ENCODE measurements at regions not wholly inside any gene's neighbourhood (a gene's known extent, or its start where the extent isn't known, plus 50 kb on each side); places are given as distances from the start of the nearest gene placed in this dataset.

DNA sequence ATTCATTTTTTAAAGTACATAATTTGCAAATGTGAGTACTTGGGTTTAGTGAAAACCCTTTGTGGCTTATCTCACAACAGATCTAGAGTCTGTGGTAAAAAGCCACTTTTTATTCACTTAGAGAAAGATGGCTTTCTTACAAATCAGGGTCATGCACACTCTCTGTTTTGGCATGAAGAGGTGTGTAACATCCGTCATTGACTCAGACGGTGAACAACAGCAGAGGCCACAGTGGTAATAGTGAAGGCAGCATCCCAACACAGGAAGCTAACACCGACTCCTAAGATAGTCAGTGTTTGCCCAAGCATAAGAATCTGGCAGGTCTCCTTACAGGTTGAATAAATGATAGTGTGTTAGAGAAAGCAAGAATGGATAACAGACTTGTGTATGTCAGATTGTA, 593.0 kb downstream of the SOX5 start:
- DNase-seq, result no peak
- no peak for ATAC-seq
- no peaks in the 10 kb centered on the region for H3K36me3 Mint-ChIP-seq
- no peak overlapping the region for H3K4me3 ChIP-seq (ENCODE audit: low read length)
- H3K9me3 Mint-ChIP-seq, result peaks cover 8 to 9% of the 10 kb centered on the region in 2 donors
- 72% methylated on average over 3 of the region's 3 CpGs for WGBS (ENCODE audit: insufficient coverage)
- H3K27me3 ChIP-seq (ENCODE audit: control insufficient read depth, insufficient read depth, low read length), result no peaks in the 10 kb centered on the region
- no peaks in the 10 kb centered on the region for H3K4me1 Mint-ChIP-seq
- TF ChIP-seq, protein P1, sequence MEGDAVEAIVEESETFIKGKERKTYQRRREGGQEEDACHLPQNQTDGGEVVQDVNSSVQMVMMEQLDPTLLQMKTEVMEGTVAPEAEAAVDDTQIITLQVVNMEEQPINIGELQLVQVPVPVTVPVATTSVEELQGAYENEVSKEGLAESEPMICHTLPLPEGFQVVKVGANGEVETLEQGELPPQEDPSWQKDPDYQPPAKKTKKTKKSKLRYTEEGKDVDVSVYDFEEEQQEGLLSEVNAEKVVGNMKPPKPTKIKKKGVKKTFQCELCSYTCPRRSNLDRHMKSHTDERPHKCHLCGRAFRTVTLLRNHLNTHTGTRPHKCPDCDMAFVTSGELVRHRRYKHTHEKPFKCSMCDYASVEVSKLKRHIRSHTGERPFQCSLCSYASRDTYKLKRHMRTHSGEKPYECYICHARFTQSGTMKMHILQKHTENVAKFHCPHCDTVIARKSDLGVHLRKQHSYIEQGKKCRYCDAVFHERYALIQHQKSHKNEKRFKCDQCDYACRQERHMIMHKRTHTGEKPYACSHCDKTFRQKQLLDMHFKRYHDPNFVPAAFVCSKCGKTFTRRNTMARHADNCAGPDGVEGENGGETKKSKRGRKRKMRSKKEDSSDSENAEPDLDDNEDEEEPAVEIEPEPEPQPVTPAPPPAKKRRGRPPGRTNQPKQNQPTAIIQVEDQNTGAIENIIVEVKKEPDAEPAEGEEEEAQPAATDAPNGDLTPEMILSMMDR (IDR thresholded peaks at IDR 0.05), result no peak
- no peaks in the 10 kb centered on the region for H3K9me3 ChIP-seq (ENCODE audit: control insufficient read depth, insufficient read depth, low read length)
- H3K4me3 Mint-ChIP-seq, result no peak overlapping the region
- H3K4me1 ChIP-seq (ENCODE audit: control insufficient read depth, insufficient read depth, low read length), result no peaks in the 10 kb centered on the region
- H3K27me3 Mint-ChIP-seq (ENCODE audit: low read depth in 2 of 2), result no peaks in the 10 kb centered on the region
- intact Hi-C loops (cut with micrococcal nuclease), result no loop called here
- H3K27ac Mint-ChIP-seq, result no peak overlapping the region
- H3K27ac ChIP-seq (ENCODE audit: low read length), result no peak overlapping the region
- H3K36me3 ChIP-seq (ENCODE audit: control insufficient read depth, insufficient read depth, low read length), result no peaks in the 10 kb centered on the region

- Histone ChIP-seq H3K36me3 (ENCODE audit: control insufficient read depth, insufficient read depth, low read length) (no peaks in the 10 kb centered on the region), H3K27me3 (ENCODE audit: control insufficient read depth, insufficient read depth, low read length) (no peaks in the 10 kb centered on the region), H3K4me3 (ENCODE audit: low read length) (no peak overlapping the region), H3K4me1 (ENCODE audit: control insufficient read depth, insufficient read depth, low read length) (no peaks in the 10 kb centered on the region), H3K9me3 (ENCODE audit: control insufficient read depth, insufficient read depth, low read length) (no peaks in the 10 kb centered on the region), H3K27ac (ENCODE audit: low read length) (no peak overlapping the region)
- H3K36me3 Mint-ChIP-seq, result no peaks in the 10 kb centered on the region
- H3K4me3 Mint-ChIP-seq, result no peak overlapping the region
- peaks cover 8 to 9% of the 10 kb centered on the region in 2 donors for H3K9me3 Mint-ChIP-seq
- no peaks in the 10 kb centered on the region for H3K4me1 Mint-ChIP-seq
- no peaks in the 10 kb centered on the region for H3K27me3 Mint-ChIP-seq (ENCODE audit: low read depth in 2 of 2)
- 58% methylated on average over 3 of the region's 9 CpGs for WGBS (ENCODE audit: insufficient coverage)
- DNase-seq (no peak), ATAC-seq (no peak)
- no peak overlapping the region for H3K27ac Mint-ChIP-seq
- TF ChIP-seq, protein P1 (IDR thresholded peaks at IDR 0.05), result no peak
- intact Hi-C loops (cut with micrococcal nuclease), result no loop called here
Observed at GRCh38 chr12:23356927-23357708, 592.4 kb downstream of the SOX5 start.

DNA sequence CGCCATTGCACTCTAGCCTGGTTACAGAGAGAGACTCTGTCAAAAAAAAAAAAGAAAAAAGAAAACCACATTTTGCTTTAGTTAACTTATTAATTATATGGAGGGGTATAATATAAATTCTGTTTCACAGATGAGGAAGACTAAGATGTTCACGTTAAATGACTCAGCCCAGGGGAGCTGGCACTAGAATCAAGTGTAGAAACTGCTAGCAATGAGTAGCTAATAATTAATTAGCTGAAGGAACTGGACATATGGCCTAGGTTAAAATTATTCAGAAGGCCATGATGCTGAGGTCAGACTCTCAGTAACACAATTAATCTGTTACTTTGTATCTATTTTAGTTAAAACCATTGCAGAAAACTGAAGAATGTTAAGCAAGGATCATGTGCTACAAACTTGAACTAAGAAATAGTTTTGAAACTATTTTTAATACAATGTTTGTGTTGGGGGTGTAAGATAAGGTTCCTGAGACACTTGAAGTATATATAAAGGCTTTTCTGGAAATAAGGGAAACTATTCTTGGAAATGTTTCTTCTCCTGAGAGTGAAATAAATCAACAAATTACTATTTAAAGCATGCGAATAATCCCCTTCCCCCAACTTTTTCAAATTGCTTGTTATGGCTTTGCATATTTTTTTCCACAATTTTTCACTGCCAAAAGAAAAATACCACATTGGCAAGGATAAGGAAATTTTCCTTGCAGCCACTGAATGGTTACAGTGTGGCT, 589.3 kb downstream of the SOX5 start:
- Mint-ChIP-seq H3K27ac (no peak overlapping the region), H3K27me3 (ENCODE audit: low read depth in 2 of 2) (no peaks in the 10 kb centered on the region), H3K9me3 (peaks cover 4 to 6% of the 10 kb centered on the region in 2 donors), H3K4me3 (no peak overlapping the region), H3K36me3 (no peaks in the 10 kb centered on the region), H3K4me1 (no peaks in the 10 kb centered on the region)
- Histone ChIP-seq H3K4me1 (ENCODE audit: control insufficient read depth, insufficient read depth, low read length) (no peaks in the 10 kb centered on the region), H3K4me3 (ENCODE audit: low read length) (no peak overlapping the region), H3K36me3 (ENCODE audit: control insufficient read depth, insufficient read depth, low read length) (no peaks in the 10 kb centered on the region), H3K27ac (ENCODE audit: low read length) (no peak overlapping the region), H3K27me3 (ENCODE audit: control insufficient read depth, insufficient read depth, low read length) (no peaks in the 10 kb centered on the region), H3K9me3 (ENCODE audit: control insufficient read depth, insufficient read depth, low read length) (no peaks in the 10 kb centered on the region)
- TF ChIP-seq, protein P1 (IDR thresholded peaks at IDR 0.05), result no peak
- intact Hi-C loops (cut with micrococcal nuclease), result no loop called here
- DNase-seq (no peak), ATAC-seq (no peak)
- WGBS (ENCODE audit: insufficient coverage), result 77% methylated on average over 2 of the region's 3 CpGs
